K562 (cell line): ENCODE measurements at regions not wholly inside any gene's neighbourhood (a gene's known extent, or its start where the extent isn't known, plus 50 kb on each side); places are given as distances from the start of the nearest gene placed in this dataset.

Source experiments
- ATAC-seq: fragments of 200-7000 bp; cut with Tn5 transposase; 3 replicates; pipeline ENCODE4 v1.9.1; 2020; ENCODE audit warnings: moderate library complexity
- BruUV-seq: library from RNA; stranded (reverse); fragments of 400-500 nt; replicated peaks from 2 replicates; lab custom pipeline; 2021; lab: Mats Ljungman, UMichigan
- CTCF ChIA-PET: fragments of 300-600 bp; formaldehyde crosslinking; extraction: SDS; loops from one replicate; lab custom pipeline; 2021; ENCODE audit warnings: low intra/inter-chr PET ratio; lab: Yijun Ruan, JAX
- POLR2A ChIA-PET: fragments of 300-600, 350-650 bp; sonication (Branson Sonifier 250); formaldehyde crosslinking; extraction: SDS; loops from one replicate; lab custom pipeline; 2021; ENCODE audit warnings: antibody characterized with exemption, inconsistent platforms; lab: Yijun Ruan, JAX
- DNase-seq, 4 experiments: peaks; one replicate each; pipeline versions ENCODE4 v3.0.0 to v3.0.0-alpha.2; 2011 to 2018; ENCODE audit warnings: low spot score in 3 of 4, mixed read lengths in 3 of 4; ENCODE audit errors: extremely low read depth in 1 of 4
- FAIRE-seq: peaks from 2 replicates; lab custom pipeline; 2011; peaks lifted over from hg19 to GRCh38; lab: Jason Lieb, UNC
- H2AFZ ChIP-seq: 2 replicates; pipeline ENCODE4 v1.6.0; 2011; ENCODE audit warnings: low read depth, low read length, control low read depth, inconsistent platforms
- H3K27ac ChIP-seq: fragments of 200-600 bp; 3 replicates; pipeline ENCODE4 v1.8.0; 2011; ENCODE audit warnings: low read depth, mild to moderate bottlenecking, control low read depth, inconsistent platforms, low read length, moderate library complexity, mixed read lengths; ENCODE audit errors: extremely low read depth
- H3K27me3 ChIP-seq, 2 experiments: fragments of 300-600 bp in 1 of 2; 2 replicates in 1 of 2; 3 replicates in 1 of 2; pipeline versions ENCODE4 v1.6.0 to v1.8.0; 2011; ENCODE audit warnings: inconsistent platforms in 2 of 2, low read length in 2 of 2, mild to moderate bottlenecking in 1 of 2, mixed read lengths in 1 of 2, moderate library complexity in 1 of 2; ENCODE audit not compliant: control insufficient read depth in 2 of 2, insufficient read depth in 2 of 2
- H3K36me3 ChIP-seq: fragments of 300-600 bp; 3 replicates; pipeline ENCODE4 v1.8.0; 2011; ENCODE audit warnings: mild to moderate bottlenecking, low read length, inconsistent platforms; ENCODE audit not compliant: control insufficient read depth, insufficient read depth
- H3K4me1 ChIP-seq, 2 experiments: fragments of 200-600 bp in 1 of 2; replicated peaks in 1 of 2; 2 replicates in 1 of 2; 3 replicates in 1 of 2; pipeline versions ENCODE4 v1.5.1 to v1.8.0; 2011; ENCODE audit warnings: inconsistent platforms in 2 of 2, low read length in 2 of 2, mild to moderate bottlenecking in 1 of 2, mixed read lengths in 1 of 2, moderate library complexity in 1 of 2; ENCODE audit not compliant: control insufficient read depth in 2 of 2, insufficient read depth in 2 of 2
- H3K4me2 ChIP-seq: 2 replicates; pipeline ENCODE4 v1.6.1; 2011; ENCODE audit warnings: low read length, control low read depth, inconsistent platforms, mixed read lengths; ENCODE audit not compliant: insufficient read depth
- H3K4me3 ChIP-seq: fragments of 200-600 bp; sonication (generic), shearing (Covaris generic); 2 replicates; pipeline ENCODE4 v1.5.1; 2016; ENCODE audit warnings: control low read depth, inconsistent platforms
- H3K79me2 ChIP-seq: fragments of 200-600 bp; 3 replicates; pipeline ENCODE4 v1.8.0; 2011; ENCODE audit warnings: low read length, inconsistent platforms; ENCODE audit not compliant: control insufficient read depth, insufficient read depth
- H3K9ac ChIP-seq, 2 experiments: 2 replicates each; pipeline versions ENCODE4 v1.6.0 to v1.6.1; 2011; ENCODE audit warnings: low read depth in 2 of 2, low read length in 2 of 2, control low read depth in 1 of 2, inconsistent platforms in 1 of 2, mild to moderate bottlenecking in 1 of 2, mixed read lengths in 1 of 2; ENCODE audit not compliant: insufficient read depth in 1 of 2
- H3K9me1 ChIP-seq: one replicate; pipeline ENCODE4 v1.6.0; 2011; ENCODE audit warnings: inconsistent platforms, mild to moderate bottlenecking, low read length, moderate library complexity; ENCODE audit not compliant: control insufficient read depth, insufficient read depth
- H3K9me3 ChIP-seq: replicated peaks from 2 replicates; pipeline ENCODE4 v1.5.1; 2011; ENCODE audit warnings: low read depth, low read length, inconsistent platforms; ENCODE audit not compliant: control insufficient read depth, insufficient read depth
- H4K20me1 ChIP-seq: replicated peaks from 2 replicates; pipeline ENCODE4 v1.6.1; 2011; ENCODE audit warnings: low read length, inconsistent platforms, mixed read lengths; ENCODE audit not compliant: control insufficient read depth, insufficient read depth
- ARID3B ChIP-seq: fragments of 250-450 bp; sonication (Bioruptor Pico); IDR thresholded peaks from 2 replicates; pipeline ENCODE4 v1.4.0; 2020; ENCODE audit warnings: borderline replicate concordance
- MBD2 ChIP-seq: sonication (generic); IDR thresholded peaks from 2 replicates; pipeline ENCODE4 v1.6.1; 2016; ENCODE audit warnings: low read depth, borderline replicate concordance
- WGBS: fragments of 100-300 bp; shearing (Covaris generic); methylation state at CpG from one replicate; pipeline ENCODE4 v1.1.6; 2016; ENCODE audit warnings: low coverage, mixed read lengths; ENCODE audit not compliant: insufficient coverage; ENCODE audit errors: missing lambda C conversion rate; 5-methylcytosine and 5-hydroxymethylcytosine counted together
- in situ Hi-C: fragments of 300-500 bp; cut with MboI; formaldehyde crosslinking; loops from 4 replicates; pipeline ENCODE4 v1.15.0; 2018; ENCODE audit warnings: inconsistent platforms, mixed read lengths
- intact Hi-C: fragments of 100-400 bp; cut with micrococcal nuclease; formaldehyde crosslinking; loops from 2 replicates; pipeline ENCODE4 v1.14.2; 2022
- TF ChIP-seq, protein P1 (sequence below): fragments of 200-400 bp; formaldehyde crosslinking; IDR thresholded peaks from 2 replicates; pipeline ENCODE4 v1.6.1; 2017; ENCODE audit warnings: mild to moderate bottlenecking, low read depth, low read length, moderate library complexity
- TF ChIP-seq, protein P2 (sequence below): fragments of 450-650 bp; formaldehyde crosslinking; conservative IDR thresholded peaks from 2 replicates; pipeline ENCODE4 v1.4.0; 2022; ENCODE audit warnings: mild to moderate bottlenecking, missing genetic modification characterization

DNA sequence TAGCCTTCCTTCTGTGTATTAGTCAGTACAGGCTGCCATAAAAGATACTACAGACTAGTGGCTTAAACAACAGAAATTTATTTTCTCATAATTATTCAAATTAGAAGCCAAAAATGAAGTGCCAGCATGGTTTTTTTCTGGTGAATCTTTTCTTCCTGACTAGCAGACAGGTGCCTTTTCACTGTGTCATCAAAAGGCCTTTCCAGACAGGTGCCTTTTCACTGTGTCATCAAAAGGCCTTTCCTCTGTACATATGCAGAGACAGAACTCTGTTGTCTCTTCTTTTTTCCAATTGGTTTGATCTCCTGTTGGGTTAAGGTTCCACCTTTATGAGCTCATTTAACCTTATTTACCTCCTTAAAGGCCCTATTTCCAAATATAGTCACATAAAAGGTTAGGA lies 599.9 kb downstream of the ISL1 start (continued):
- TF ChIP-seq, protein P1, sequence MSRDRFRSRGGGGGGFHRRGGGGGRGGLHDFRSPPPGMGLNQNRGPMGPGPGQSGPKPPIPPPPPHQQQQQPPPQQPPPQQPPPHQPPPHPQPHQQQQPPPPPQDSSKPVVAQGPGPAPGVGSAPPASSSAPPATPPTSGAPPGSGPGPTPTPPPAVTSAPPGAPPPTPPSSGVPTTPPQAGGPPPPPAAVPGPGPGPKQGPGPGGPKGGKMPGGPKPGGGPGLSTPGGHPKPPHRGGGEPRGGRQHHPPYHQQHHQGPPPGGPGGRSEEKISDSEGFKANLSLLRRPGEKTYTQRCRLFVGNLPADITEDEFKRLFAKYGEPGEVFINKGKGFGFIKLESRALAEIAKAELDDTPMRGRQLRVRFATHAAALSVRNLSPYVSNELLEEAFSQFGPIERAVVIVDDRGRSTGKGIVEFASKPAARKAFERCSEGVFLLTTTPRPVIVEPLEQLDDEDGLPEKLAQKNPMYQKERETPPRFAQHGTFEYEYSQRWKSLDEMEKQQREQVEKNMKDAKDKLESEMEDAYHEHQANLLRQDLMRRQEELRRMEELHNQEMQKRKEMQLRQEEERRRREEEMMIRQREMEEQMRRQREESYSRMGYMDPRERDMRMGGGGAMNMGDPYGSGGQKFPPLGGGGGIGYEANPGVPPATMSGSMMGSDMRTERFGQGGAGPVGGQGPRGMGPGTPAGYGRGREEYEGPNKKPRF = no peak
- TF ChIP-seq MBD2 = no peak

DNA sequence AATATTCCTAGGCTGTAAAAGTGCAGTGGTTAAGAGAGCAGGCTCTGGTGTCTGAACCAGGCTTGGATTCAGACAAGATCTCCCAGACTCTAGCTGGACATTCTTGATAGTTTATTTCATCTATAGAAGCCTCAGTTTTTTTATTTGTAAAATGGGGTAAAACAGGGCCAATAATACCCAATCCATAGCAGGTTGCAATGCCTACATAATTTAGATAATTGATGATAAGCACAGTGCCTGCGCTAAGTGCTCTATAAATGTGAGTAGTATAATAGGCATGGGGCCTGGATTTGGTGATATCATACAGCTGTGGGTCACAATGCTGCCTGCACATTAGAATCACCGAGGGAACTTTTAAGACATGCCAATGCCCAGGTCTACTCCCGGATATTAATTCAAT lies 603.5 kb downstream of the ISL1 start:
- POLR2A ChIA-PET = no interaction called here
- no peak for ATAC-seq

More for the DNA sequence above, 603.5 kb downstream of the ISL1 start:
- CTCF ChIA-PET = no interaction called here
- no peak for TF ChIP-seq ARID3B
- TF ChIP-seq, protein P2, sequence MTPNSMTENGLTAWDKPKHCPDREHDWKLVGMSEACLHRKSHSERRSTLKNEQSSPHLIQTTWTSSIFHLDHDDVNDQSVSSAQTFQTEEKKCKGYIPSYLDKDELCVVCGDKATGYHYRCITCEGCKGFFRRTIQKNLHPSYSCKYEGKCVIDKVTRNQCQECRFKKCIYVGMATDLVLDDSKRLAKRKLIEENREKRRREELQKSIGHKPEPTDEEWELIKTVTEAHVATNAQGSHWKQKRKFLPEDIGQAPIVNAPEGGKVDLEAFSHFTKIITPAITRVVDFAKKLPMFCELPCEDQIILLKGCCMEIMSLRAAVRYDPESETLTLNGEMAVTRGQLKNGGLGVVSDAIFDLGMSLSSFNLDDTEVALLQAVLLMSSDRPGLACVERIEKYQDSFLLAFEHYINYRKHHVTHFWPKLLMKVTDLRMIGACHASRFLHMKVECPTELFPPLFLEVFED = no peak
- TF ChIP-seq, all 486 proteins: peak for 0
- no peak for FAIRE-seq
- no TSS peak for BruUV-seq
- Histone ChIP-seq H3K9ac (no peak overlapping the region), H3K9me3 (peaks cover 3% of the 10 kb centered on the region), H3K36me3 (no peaks in the 10 kb centered on the region), H4K20me1 (no peaks in the 10 kb centered on the region), H3K4me3 (no peak overlapping the region), H3K4me1 (no peaks in the 10 kb centered on the region), H2AFZ (no peak overlapping the region), H3K27ac (no peak overlapping the region), H3K27me3 (no peaks in the 10 kb centered on the region), H3K79me2 (no peaks in the 10 kb centered on the region), H3K4me2 (no peak overlapping the region), H3K9me1 (no peaks in the 10 kb centered on the region)
- 0% methylated on average over 3 of the region's 3 CpGs for WGBS
- intact Hi-C loops (no loop called here), in situ Hi-C loops (no loop called here)
- DNase-seq = no peak
